GM21529 (cell line): ENCODE measurements at regions not wholly inside any gene's neighbourhood (a gene's known extent, or its start where the extent isn't known, plus 50 kb on each side); places are given as distances from the start of the nearest gene placed in this dataset.

ENCODE experiments used
- ATAC-seq: cut with Tn5 transposase; IDR thresholded peaks from one replicate; pipeline ENCODE4 v1.9.1; 2021; ENCODE audit not compliant: unreplicated experiment

DNA sequence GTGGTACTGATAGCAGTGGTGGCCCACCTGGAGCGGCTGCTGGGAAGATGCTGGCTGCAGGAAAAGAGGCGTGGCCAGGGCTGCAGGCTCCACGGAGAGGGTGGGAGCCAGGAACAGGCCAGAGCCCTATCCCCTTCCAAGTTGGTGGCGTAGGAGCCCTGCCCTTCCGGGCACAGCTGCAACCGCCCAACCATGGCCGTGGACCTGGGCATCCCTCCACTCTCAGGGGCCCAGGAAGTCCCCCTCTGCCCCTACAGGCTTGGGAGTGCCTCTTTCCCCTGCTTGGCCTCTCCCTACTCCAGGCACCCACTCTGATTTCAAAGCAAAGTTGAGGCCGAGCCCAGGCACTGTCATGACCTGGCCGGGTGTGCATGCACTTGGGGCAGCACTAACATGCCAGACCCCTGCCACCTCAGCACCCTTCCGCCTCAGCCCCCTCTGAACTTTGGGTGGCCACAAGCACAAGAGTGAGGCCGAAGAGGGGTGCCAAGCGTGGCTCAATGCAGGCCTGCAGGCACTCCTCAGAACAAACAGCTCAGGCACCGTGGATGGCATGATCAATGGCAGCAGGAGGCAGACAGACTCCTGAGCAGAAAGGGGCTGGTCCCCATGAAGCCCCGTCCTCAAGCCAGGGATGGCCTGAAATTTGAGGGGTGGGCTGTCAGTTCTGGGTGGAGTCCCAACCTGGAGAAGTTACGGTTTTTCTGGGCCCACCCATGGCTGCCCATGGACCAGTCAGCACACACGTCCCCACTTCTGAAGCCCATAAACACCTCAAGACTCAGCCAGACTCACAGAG lies 164.9 kb upstream of the PRNP start:
- no peak for ATAC-seq

DNA sequence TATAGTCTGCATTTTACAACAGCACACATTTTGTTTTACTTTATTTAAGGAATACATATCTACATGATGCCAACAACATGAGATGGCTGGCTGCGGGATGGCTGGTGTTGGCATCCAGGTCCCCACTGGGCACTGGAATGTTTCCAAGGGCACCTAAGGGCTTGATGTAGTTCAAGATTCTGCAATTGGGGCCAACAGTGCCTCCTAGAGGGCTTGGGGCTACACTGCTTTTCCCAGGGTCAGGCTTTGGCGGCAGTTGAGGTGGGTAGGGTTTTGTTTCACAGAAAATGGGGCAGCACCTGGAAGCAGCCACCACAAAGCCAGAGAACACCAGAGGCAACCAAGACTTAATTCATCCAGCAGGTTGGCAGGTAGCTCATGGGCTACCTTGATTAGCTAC lies 166.7 kb upstream of the PRNP start:
- ATAC-seq, result no peak

DNA sequence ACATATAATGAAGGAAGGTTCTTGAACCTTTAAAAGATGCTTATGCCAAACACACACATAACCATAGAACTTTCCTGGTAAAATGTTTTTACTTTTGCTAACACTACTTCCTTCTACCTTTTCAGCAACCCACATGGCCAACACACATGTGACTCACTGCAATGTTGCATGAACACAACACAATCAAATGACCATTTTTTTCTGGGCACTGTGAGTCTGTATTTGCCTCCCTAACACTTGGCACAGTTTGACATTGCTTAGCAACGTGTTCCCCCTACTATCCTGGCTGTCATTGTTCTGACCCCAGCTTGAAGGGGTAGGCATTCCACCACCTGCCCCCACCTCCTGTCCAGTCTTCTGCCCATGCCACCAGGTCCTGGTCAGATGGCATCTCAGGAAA lies 169.4 kb upstream of the PRNP start:
- no peak for ATAC-seq

DNA sequence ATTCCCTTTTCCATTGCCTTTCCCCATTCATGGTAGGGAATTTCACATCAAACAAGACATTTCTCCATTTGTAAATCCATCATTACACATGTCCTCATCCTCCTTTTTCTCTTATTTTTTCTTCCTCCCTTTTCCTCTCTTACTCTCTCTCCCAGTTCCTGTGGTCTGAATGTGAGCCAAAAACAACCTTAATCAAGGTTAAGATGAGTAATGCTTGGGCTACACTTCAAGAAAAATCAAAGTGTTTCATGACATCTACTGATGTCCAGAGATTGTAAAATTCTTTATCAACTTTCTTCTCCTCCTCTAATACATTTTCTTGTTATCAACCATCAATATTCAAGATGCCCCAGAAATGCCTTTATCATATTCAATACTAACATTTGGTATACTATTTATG lies 172.5 kb upstream of the PRNP start:
- no peak for ATAC-seq

DNA sequence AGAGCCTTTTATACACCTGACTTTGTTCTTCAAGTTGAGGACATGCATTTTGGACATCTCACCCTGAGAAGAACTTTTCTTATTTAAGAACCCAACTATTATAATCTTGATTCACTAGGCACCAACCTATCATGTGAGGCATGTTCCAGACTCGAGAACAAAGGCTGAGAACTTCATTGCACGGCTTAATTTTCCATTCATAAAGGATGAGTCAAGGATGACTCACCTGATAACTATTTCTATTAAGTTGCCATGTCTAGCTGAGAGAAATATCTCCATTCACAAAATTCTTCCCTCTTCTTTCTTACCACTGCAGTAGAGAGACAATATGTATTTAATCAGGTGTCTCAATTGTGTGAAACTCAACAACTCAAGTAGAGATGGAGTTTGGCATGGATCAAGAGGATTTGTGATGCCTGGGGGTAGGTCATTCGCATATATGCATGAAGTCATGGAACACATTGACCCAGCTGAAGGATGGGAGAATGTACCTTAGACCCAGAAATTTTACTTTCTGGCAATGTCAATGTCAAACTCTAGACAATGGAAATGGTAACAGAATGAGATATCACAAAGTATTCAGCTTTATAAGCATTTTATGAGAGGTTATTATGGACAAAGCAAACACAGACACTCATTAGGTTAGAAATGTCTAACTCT lies 173.2 kb upstream of the PRNP start:
- ATAC-seq, result no peak

DNA sequence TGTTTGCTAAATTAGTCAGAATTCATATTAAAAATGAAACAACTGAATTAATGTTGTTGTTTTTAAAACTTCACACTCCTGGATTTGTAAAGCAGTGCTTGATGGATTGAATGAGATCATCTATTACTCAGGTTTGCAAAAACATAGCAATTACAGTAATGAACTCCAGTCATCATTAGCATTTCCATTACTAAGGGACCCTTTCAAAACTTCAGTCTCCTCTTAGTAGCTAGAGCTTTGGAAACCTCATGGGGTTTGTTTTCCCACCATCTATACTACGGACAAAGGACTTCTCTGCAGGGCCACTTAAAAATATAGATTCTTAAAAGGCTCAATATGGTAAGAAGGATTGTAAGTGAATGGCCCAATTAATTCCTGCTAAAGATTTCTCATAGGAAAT lies 174.5 kb upstream of the PRNP start:
- ATAC-seq, result no peak

DNA sequence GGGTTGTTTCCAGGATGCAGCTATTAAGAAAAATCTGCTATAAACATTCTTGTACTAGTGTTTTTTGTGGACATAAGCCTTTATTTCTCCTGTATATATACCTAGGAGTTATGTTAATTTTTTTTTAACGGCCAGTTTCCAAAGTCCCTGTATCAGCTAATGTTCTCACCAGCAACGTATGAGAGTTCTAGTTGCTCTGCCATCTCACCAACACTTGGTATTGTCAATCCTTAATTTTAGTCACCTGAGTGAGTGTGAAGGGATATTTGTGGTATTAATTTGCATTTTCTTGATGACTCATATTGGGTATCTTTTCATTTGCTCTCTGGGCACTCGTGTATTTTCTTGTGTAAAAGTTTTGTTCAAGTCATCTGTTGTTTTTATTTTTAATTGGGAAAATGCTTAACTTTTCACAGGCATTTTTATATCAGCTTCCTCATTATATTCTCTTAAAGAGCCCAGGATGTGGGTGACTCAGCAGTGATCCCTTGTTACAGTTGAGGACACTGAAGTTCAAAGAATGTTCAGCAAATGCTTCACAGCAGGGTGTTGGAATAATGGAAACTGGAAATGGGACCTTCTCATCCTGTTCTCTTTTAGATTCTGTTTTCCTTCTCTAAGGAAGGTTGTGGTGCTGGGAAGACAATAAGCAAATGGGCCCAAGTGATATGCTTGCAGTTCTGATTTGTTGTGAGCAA lies 176.3 kb upstream of the PRNP start:
- no peak for ATAC-seq

DNA sequence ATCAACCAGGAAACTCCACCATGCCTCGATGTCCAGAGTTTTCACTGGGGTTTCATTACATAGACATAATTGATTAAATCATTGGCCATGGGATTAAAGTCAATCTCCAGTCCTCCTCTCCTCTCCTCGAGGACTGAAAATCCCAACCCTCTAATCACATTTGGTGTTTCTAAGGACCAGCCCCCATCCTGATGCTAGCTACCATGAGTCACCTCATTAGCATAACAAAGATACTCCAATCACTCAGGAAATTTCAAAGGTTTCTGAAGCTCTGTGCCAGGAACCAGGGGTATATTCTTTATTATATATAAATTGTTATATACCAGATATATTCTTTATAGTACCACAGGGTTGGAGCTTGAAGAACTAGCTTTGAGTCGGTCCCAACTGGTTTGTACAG lies 177.5 kb upstream of the PRNP start:
- ATAC-seq, result no peak

DNA sequence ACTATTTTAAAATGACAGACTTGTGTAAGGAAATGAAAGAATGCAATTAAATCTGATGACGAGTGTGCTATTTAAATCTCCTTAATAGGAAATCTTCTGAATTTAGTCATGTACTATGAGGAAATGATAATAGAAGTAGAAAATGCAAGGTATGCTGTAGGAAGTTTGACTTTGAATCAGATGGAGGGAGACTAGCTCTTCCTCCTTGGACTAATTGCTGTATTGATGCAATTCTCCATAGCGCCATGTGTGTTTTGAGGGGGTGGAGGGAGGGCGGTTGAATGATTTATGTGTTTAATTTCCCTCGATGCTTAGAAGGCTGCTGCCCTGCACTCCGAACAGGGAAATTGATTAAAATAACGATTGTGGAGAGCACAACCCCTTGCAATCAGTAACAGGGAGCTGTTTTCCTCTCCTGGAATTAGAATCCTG lies 179.0 kb upstream of the PRNP start:
- no peak for ATAC-seq

DNA sequence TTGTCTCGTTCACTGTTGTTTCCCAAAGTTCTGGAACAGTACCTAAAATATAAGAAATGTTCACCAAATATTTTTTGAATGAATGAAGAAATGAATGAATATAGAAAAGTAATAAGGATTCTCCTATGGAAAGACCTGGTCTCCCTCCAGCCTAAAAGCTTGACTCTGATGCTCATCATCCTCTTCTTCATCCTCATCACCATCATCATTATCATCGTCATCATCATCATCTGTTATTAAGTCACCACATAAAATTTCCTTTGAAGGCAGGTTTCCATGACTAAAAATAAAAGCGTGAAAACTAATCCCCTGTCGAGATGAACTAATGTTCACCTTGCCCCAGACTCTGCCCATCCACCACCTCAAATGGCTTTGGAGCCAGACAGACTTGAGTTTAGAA lies 181.4 kb upstream of the PRNP start:
- ATAC-seq, result no peak

DNA sequence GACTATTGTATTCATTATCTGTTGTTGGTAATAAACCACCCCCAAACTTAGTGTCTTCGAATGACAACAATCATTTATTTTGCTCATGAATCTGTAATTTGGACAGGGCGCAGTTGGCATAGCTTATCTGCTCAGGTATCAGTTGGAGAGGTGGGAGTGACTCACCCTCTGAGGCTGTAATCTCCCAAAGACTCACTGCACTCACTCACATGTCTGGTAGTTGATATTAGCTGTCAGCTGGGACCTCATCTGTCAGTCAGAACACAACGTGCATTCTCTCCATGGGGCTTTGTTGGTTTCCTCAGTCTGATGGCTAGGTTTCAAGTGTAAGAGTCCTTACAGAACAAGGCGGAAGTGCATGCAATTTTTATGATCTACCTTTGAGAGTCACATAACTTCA lies 183.5 kb upstream of the PRNP start:
- no peak for ATAC-seq

DNA sequence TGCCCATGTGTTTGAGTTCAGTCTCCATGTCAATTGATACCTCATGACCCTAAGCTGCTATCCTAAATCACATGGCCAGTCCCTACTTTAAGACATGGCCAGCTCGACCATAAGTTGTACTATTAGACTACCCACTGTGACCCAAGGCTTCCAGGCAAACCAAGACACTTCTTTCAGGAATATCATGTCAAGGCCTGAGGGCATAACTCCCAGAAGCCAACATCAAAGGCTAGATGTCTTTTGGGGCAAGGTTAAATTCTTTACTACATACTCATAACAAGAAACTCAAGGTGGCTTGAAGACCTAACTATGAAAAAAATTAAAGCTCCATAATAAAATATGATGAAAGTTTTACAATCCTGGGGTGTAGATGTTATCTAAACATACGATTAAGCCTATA lies 192.9 kb upstream of the PRNP start:
- no peak for ATAC-seq

DNA sequence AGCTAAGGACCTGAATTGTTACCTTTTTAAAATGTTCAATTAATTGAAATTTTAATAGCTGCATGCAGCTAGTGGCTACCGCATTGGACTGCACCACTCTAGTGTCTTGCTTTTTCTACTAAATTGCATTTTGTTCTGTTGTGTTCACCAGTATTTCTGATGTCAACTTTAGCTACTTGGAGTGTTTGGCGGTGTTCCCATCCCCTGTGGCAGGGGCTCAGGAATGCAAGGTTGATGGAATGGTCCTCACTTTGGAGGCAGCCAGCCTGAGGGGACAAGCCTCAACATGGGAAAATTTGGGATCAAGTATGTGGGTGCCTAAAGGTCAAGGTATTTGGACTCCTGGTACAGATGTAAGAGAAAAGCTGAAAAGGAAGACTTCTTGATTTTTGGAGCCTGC lies 194.6 kb upstream of the PRNP start:
- no peak for ATAC-seq

DNA sequence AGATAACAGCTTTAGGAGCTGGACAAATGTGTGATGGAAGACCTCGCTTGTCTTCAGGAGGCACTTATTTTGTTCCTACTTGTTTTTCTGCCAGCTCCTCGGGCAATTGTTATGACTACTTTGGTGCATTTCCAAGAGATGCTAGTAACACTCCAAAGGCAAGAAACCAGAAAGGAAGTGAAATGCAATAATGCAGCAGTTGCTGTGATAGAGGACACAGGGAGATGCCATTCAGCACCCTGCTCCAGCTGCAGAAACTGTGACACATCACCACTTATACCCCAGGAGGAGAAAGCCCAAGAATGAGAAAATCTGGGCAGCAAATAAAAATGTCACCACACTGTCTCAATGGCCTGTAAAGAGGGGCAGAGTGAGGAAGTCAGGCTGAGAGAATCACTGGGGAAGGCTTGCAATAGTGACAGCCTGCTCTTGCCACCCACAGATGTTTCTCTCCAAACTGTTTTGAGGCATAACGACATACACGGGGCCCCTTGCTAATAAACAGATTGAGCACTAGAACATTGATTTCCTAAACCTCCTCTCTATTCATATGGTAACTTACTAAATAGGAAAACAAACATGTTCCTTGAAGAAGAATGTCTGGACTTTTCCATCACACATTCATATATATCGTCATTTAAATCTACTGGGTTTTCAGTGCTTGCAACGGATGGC lies 195.5 kb upstream of the PRNP start:
- no peak for ATAC-seq

DNA sequence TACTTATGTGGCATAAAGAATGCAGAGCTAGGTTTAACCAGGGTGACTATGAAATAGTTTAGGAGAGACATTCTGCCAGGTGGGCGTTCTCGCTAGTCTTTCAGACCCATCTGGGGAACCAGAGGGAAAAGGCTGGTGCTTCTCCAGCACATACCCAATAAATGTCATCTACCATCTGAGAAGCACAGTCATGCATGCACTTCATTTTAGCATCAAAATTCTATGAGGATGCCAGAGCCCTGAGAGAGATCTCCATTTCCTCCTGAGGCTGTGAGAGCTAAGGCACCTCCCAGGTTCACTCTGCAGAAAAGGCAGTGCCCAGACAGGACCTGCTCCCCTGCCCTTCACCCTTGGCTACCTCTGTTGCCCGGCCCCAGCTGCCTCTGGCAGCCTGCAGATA lies 196.2 kb upstream of the PRNP start:
- ATAC-seq, result no peak

DNA sequence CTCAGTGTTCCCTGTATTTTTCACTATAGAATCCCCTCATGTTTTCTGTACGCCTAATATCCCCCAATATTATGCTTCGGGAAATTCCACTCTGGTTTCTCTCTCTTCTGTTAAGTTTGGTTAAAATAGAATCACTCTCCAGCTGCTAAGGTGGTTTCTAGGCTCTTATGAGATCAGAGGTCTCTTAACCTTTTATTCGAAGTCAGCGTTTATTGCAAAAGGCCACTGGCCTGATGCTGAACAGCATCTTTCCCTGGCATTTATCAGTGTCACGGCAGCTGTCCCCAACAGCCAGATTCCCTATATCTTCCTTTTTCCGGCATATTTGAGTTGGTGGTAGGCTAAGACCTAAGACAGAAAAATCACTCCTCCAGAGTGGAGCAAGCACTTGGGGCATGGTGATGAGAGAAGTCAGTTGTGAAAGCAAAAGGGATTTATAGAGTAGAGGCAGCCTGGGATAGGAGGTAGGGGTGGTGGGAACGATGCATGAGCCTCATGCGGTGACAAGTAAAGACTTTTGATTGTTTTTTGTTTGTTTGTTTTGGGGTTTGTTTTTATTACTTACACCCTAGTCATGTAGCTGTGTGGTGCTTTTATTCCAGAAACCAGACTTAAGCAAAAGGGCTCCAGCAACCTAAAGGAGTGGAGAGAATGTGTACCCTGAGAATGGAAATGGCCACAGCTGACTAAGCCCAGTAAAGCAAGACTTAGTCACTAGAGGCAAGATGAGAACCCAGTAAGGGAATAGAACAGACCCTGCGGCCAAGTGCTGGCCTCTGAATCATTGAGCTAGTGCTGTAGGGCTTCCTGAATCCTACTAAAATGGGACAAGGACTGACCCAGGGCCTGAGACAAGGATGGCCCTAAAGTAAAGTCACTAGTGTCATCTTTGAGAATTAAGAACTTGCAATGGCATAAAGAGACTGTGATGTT lies 197.6 kb upstream of the PRNP start:
- no peak for ATAC-seq

DNA sequence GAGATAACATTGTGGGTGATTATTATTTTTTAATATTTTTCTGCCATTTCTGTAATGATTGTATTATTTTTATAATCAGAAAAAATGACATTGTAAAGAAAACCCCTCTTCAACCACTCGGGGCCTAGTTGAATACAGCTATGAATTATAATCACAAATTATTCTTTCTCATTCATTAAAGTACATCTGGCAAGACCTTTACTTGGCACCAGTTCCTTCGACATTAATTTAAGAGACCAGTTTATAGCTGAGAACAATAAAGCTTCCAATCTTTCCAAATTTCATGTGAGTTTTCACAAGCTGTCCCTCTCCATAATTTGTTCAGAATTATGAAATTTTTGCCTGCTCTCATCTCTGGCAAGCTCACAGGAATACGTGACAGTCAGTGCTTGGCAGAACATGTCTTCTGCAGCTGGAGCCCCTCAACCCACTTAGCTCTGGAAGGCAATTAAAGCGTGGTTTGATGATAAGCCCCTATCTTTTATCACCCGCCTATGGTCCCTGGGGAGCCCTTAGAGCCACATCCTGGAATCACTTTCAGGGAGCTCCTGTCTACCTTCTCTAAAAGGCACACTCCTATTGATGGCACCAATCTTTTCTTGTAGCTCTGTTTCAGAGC lies 201.8 kb upstream of the PRNP start:
- no peak for ATAC-seq

DNA sequence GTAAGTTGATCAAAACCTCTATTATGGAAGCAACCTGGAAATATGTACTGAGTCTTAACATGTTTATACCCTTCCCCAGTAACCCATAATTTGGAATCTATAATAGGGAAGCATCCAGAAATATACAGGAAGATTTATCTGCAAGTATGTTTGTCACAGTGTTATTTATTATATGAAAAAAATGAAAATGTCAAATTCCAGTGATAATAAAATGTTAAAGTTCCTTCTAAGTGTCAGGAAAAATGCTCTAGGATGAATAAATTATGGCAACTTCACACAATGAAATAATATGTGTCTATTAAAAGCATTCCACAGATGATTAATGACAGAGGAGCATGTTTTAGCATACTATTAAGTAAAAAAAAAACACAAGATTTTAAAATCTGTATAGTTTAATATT lies 202.3 kb upstream of the PRNP start:
- ATAC-seq, result no peak

DNA sequence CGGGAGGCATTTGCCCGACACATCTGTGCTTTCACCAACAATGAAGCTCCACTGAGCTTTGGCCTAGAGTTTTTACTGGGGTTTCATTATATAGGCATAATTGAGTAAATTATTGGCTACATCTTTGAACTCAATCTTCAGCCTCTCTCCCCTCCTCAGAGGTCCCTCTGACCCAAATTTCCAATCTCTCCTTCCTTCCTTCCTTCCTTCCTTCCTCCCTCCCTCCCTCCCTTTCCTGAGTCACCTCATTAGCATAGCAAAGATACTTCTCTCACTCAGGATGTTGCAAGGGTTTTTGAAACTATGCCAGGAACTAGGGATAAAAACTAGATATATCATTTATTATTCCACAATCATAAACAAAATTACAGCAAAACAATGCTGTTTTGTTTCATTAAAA lies 202.8 kb upstream of the PRNP start:
- ATAC-seq, result no peak

DNA sequence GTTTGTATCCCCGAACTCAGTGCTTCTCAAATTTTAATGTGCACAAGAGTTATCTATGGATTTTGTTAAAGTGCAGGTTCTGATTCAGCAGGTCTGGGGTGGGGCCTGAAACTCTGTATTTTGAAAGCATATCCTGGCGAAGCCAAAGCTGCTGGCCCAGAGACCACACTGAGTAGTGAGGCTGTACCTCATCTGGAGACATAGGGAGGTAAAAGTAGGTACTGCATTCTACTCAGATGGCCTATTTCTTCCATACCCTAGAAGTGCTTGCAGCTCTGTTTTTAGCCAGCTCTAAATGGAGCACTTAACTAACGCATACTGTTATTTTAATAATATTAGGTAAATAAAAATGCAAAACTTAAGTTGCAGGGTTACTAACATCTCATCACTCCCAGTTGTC lies 206.2 kb upstream of the PRNP start:
- no peak for ATAC-seq
